ENCODE measurements at regions not wholly inside any gene's neighbourhood (a gene's known extent, or its start where the extent isn't known, plus 50 kb on each side); places are given as distances from the start of the nearest gene placed in this dataset.

- no peak for DNase-seq
- intact Hi-C loops (cut with DNase I), result no loop called here
Observed at GRCh38 chr2:103103678-103104077, 341.8 kb downstream of the TMEM182 start.

GRCh38 chr2:103119352-103119751 is 357.5 kb downstream of the TMEM182 start:
- no peak for DNase-seq
- intact Hi-C loops (cut with DNase I), result no loop called here

DNA sequence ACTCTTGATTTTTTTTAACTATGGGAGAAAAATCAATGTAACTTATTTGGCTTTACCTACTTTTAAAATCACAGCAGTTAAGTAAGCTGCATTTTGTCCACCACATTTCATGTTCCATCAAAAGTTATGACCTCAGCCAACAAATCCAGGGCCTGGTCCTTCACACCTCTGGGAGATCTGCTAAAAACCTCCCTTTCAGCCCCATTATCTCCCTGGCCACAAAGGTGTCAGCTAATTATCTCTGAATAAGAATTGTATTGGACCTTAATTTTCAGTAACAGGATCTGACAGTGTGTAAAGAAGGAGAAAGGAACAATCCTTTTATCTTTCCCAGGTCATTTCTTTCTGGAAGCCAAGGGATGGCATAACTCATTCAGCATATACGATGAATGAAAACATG is 359.3 kb downstream of the TMEM182 start:
- no peak for DNase-seq

DNA sequence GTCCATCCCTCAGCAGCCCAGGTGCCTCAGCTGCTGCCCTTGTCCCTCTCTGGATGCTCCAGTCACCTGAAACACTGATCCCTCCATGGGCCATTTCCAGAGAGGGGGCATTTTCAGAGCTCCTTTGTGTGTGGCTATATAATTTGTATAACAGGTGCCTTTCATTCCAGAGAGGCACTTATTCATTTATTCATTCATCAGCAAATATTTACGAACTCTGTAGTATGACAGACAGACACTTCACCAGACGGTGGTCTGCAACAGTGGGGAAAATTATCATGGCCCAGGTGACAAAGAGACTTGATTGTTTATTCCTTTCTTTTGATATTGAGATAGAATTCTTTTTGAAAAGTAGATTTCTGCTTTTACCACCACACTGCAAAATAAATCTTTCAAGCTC is 361.7 kb downstream of the TMEM182 start:
- intact Hi-C loops (cut with DNase I), result no loop called here

More for the DNA sequence above, 359.3 kb downstream of the TMEM182 start:
- intact Hi-C loops (cut with DNase I), result no loop called here

GRCh38 chr2:103130857-103131256 is 369.0 kb downstream of the TMEM182 start:
- DNase-seq, result no peak
- intact Hi-C loops (cut with DNase I), result no loop called here

More for the DNA sequence above, 361.7 kb downstream of the TMEM182 start:
- no peak for DNase-seq

- DNase-seq, result no peak
- intact Hi-C loops (cut with DNase I), result no loop called here
Observed at GRCh38 chr2:103132536-103133217, 370.8 kb downstream of the TMEM182 start.

DNA sequence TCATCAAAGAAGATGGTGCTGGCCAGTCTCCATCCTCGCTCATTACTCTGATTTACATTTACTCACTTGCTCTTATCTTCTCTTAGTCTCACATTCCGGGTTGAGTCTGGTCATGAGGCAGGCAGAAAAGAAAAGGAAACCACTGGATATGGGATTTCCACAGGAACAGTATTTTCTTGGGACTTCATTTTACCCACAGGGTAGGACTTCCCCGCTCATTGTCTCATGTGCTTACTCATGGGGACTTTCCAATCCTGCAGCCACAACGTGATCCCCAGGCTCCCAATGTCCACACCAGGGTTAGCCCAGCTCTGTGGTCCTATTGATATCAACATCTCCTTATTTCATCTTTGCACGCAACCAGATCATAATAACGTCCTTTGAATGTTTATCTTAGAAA is 373.8 kb downstream of the TMEM182 start:
- intact Hi-C loops (cut with DNase I), result no loop called here
- no peak for DNase-seq

DNA sequence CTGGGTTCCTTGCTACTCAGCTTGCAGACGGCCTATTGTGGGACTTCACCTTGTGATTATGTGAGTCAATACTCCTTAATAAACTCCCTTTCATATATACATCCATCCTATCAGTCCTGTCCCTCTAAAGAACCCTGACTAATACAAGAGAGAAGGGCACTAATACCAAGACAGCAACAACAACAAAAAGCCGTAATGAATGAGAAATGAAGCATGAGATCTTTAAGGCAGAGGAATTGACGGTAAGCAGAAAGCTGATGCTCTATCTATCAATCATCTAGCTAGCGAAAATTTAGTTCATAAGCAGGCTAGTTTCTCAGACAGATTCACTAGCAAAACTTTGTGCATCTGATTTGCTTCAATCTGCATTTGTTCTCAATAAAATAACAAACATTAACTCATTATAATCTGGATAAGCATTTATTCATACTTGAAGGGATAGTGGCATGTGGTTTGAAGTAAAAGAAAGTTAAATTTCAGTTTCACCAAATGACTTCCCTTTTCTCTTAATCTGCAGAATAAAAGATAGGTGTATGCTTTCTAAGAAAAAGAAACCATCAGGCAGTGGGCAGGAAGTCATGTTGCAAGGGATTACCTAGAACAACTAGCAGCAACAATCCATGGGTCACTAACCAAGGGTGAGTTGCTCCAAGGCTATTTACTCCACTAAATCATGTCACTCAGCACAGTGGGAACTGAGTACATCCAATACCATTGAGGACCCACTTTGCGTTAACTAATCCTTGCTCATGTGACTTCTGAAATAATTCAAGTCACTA is 376.5 kb downstream of the TMEM182 start:
- intact Hi-C loops (cut with DNase I), result no loop called here

DNA sequence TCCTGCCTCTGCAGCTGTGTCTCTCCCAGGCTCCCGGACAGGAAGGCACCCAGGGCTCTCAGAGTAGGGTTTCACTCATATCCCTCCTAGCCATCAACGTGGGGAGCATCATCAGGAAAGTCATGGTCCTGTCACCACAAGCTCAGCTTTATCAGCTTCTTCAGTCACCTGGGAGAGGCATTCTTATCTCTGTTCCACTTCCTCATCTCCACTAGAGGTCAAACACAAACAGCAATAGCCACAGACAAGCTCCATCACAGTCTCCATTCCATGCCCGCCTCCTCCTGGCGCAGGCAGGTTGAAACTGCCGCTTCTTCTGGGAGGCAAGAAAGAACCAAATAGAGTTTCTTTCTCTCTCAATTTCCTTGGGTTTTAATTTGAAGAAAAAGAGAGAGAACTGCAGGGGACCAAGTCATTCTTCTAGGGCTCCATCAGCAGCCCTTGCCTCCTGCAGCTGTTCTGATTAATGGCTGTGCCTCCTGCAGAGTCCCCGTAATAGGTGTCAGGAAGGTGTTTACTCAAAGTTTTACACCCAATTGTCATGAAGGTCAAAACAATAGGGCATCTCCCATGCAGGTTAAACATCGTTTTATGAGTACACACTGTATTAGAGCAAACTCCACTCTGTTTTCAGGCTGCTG is 377.9 kb downstream of the TMEM182 start:
- DNase-seq, result no peak
- intact Hi-C loops (cut with DNase I), result no loop called here

More for the DNA sequence above, 376.5 kb downstream of the TMEM182 start:
- DNase-seq, result no peak

- intact Hi-C loops (cut with DNase I), result no loop called here
- no peak for DNase-seq
Observed at GRCh38 chr2:103144837-103145236, 383.0 kb downstream of the TMEM182 start.

DNA sequence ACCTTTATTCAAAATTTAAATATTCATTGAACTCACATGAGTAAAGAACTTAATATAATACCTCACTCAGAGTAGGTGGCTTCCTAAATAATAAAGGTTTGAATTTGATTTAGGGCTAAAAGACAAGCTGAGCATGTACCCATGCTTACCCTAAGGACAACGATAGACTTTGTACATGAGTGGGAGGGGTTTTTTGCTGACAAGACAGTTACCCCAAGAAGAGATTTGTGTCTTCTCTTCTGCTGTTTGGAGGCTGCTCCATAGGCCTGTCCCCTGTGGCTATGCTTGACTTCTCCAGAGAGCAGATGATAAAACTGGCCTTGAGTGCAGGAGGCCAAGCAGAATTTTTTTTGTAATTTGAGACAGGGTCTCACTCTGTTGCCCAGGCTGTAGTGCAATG is 383.9 kb downstream of the TMEM182 start:
- intact Hi-C loops (cut with DNase I), result no loop called here
- DNase-seq, result no peak

- no peak for DNase-seq
Observed at GRCh38 chr2:103151046-103151445, 389.2 kb downstream of the TMEM182 start.

GRCh38 chr2:103152556-103152955 is 390.7 kb downstream of the TMEM182 start:
- no peak for DNase-seq
- intact Hi-C loops (cut with DNase I), result no loop called here

More at GRCh38 chr2:103151046-103151445, 389.2 kb downstream of the TMEM182 start:
- intact Hi-C loops (cut with DNase I), result no loop called here

DNA sequence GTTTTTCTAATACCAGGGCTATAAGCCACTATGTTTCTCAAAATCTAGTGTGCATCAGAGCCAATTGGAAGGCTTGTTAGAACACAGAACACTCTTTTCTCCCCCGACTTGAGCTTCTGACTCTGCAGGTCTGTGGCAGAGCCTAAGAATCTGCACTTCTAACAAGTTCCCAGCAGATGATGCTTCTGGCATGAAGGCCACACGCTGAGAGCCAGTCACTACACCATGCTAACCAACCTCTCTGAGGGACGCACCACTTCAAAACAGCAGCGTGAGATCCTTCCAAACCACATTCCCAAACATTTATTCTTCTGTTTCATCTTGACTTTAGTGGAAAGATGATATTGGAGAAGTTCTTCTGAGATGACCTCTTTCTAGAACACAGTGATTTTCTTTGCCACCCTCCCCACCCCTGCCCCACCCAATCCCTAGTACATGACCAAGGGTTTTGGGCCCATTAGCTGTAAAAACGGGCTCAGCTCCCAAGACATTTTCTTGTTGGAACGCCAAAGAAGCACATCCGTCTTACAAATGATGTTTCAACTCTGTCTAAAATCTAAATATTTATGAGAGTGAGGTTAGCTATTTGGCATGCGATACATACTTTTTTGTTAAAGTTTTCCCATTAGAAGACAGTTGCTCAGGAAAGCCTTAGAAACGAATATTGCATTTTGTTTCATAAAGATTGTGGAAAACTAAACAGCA is 391.9 kb downstream of the TMEM182 start:
- no peak for DNase-seq
- intact Hi-C loops (cut with DNase I), result no loop called here

GRCh38 chr2:103155308-103155707 is 393.5 kb downstream of the TMEM182 start:
- intact Hi-C loops (cut with DNase I), result no loop called here
- DNase-seq, result no peak

DNA sequence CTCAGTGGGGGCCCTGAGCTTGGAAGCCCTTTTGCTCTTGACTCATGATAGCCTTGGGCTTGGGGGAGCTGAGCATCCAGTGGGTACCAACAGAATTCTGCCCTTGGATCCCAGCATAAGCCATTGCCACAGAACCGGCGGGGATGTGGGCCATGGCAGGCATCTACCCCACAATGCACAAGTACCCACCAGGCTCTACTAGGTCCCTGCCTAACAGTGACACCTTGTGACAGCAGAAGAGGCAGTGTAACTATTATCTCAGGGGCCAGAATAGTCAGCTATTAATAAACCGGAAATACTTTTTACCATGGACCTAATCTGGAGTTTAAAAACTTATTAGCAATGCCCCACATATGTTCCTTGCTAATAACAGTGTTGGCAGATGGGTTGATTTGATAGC is 397.2 kb downstream of the TMEM182 start:
- intact Hi-C loops (cut with DNase I), result no loop called here
- no peak for DNase-seq

DNA sequence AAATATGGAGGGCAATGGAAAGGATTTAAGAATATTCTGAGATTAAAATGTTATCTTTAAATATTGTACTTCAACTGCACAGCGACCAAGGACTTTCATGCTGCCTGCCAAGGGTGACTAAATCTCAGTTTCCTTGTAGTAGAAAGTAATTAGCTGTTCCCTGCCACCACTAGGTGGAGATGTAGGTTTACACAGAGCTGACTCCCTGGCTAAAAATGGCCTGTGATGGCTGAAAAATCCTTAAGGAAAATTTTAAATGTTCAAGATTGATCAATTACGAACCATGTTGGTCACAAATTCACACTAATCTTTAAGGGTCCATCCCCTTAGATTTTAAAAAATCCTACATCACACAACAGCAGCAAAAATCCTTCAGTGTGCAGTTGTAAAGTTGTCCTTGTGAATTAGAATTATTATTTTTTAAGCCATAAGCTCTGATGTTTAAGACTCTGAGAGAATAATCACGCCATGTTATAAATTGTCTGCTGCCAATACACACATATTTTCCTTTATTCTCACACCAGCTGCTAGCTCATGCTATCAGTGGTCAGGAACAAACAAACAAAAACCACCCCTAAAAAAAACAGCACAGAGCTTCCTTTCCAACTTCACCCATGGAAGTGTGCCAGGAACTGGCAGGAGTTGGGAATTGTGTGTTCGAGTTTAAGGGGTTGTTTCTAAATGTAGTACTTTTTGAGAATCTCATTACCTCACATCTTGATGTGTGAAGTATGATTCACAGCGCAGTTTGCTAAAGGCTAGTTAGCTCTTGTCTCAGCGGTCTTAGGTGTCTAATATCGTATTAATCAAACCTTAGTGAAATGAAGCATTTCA is 399.8 kb downstream of the TMEM182 start:
- intact Hi-C loops (cut with DNase I), result no loop called here

DNA sequence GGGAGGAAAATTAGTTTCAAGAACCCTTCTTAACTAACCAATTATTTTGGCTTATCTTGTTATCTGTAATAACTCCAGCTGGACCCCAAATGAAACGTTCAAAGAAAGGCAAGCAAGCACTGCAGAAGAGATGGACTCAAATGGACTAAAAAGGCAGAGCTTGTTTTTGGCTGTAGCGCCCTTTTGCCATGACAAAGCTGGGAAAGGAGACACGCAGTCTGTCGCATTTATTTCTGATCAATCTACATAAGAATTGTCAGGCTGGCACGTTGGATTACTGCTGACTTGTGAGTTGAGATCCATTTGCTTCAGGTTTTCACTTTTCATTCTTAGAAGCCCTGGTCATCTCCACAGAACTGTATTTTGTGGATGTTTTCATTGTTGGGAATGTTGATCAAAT is 402.9 kb downstream of the TMEM182 start:
- DNase-seq, result no peak
- intact Hi-C loops (cut with DNase I), result no loop called here

More for the DNA sequence above, 399.8 kb downstream of the TMEM182 start:
- peak in 30 of 42 donors; percentile 19 to 80 (median 49) for DNase-seq

- no peak for DNase-seq
- intact Hi-C loops (cut with DNase I), result no loop called here
Observed at GRCh38 chr2:103165836-103166235, 404.0 kb downstream of the TMEM182 start.

Data from head of caudate nucleus (tissue), 42 donors.